ENCODE measurements at regions not wholly inside any gene's neighbourhood (a gene's known extent, or its start where the extent isn't known, plus 50 kb on each side); places are given as distances from the start of the nearest gene placed in this dataset.

GRCh38 chr14:57943541-57943940 lies 77.6 kb upstream of the SLC35F4 start:
- Histone ChIP-seq H3K9me3 (ENCODE audit: control insufficient read depth, insufficient read depth, low read depth, low read length) (no peaks in the 10 kb centered on the region), H3K4me3 (ENCODE audit: low read depth in 2 of 2, low read length in 2 of 2) (no peak overlapping the region), H3K27me3 (ENCODE audit: control insufficient read depth, insufficient read depth, low read length) (no peaks in the 10 kb centered on the region), H3K36me3 (ENCODE audit: control insufficient read depth, insufficient read depth, low read length) (no peaks in the 10 kb centered on the region), H3K4me1 (ENCODE audit: control insufficient read depth, insufficient read depth, low read length) (no peaks in the 10 kb centered on the region), H3K27ac (ENCODE audit: low read length) (no peak overlapping the region)
- no TSS peak for BruUV-seq (replicated peaks)
- DNase-seq (ENCODE audit: low read depth, low spot score) (no peak), ATAC-seq (no peak)
- intact Hi-C loops (cut with micrococcal nuclease; ENCODE audit: unreplicated experiment) (no loop called here), in situ Hi-C loops (cut with HindIII; ENCODE audit: low pct_unique_long_range_greater_than_20kb, low sequenced_read_pairs) (no loop called here)
- no peak for TF ChIP-seq POLR2AphosphoS5 (IDR thresholded peaks at IDR 0.05; ENCODE audit: low read depth, low read length)
- TF ChIP-seq REST (IDR thresholded peaks at IDR 0.05; ENCODE audit: insufficient read depth in 1 of 2, low read depth in 2 of 2, low read length in 1 of 2) = no peak
- TF ChIP-seq CTCF (IDR thresholded peaks at IDR 0.05) = no peak
- TF ChIP-seq TCF7L2 (IDR thresholded peaks at IDR 0.05; ENCODE audit: low read depth, low read length) = no peak
- no peak for TF ChIP-seq SIN3A (IDR thresholded peaks at IDR 0.05; ENCODE audit: borderline replicate concordance, insufficient read depth, low read depth, low read length)
- CTCF ChIA-PET = no interaction called here
- POLR2A ChIA-PET = no interaction called here

GRCh38 chr14:57943038-57943437 lies 77.1 kb upstream of the SLC35F4 start:
- POLR2A ChIA-PET = no interaction called here
- in situ Hi-C loops (cut with HindIII; ENCODE audit: low pct_unique_long_range_greater_than_20kb, low sequenced_read_pairs) = no loop called here

More at GRCh38 chr14:57943038-57943437, 77.1 kb upstream of the SLC35F4 start:
- no peak for ATAC-seq
- Histone ChIP-seq H3K36me3 (ENCODE audit: control insufficient read depth, insufficient read depth, low read length) (no peaks in the 10 kb centered on the region), H3K9me3 (ENCODE audit: control insufficient read depth, insufficient read depth, low read depth, low read length) (no peaks in the 10 kb centered on the region), H3K4me1 (ENCODE audit: control insufficient read depth, insufficient read depth, low read length) (no peaks in the 10 kb centered on the region), H3K27me3 (ENCODE audit: control insufficient read depth, insufficient read depth, low read length) (no peaks in the 10 kb centered on the region), H3K4me3 (ENCODE audit: low read depth in 2 of 2, low read length in 2 of 2) (no peak overlapping the region), H3K27ac (ENCODE audit: low read length) (no peak overlapping the region)
- CTCF ChIA-PET = no interaction called here
- BruUV-seq (replicated peaks) = no TSS peak
- intact Hi-C loops (cut with micrococcal nuclease; ENCODE audit: unreplicated experiment) = no loop called here
- TF ChIP-seq REST (IDR thresholded peaks at IDR 0.05; ENCODE audit: insufficient read depth in 1 of 2, low read depth in 2 of 2, low read length in 1 of 2) = no peak
- no peak for TF ChIP-seq CTCF (IDR thresholded peaks at IDR 0.05)
- no peak for TF ChIP-seq TCF7L2 (IDR thresholded peaks at IDR 0.05; ENCODE audit: low read depth, low read length)
- TF ChIP-seq POLR2AphosphoS5 (IDR thresholded peaks at IDR 0.05; ENCODE audit: low read depth, low read length) = no peak
- TF ChIP-seq SIN3A (IDR thresholded peaks at IDR 0.05; ENCODE audit: borderline replicate concordance, insufficient read depth, low read depth, low read length) = no peak
- no peak for DNase-seq (ENCODE audit: low read depth, low spot score)

Measured in Panc1 (cell line).